HepG2 (cell line): ENCODE measurements at regions not wholly inside any gene's neighbourhood (a gene's known extent, or its start where the extent isn't known, plus 50 kb on each side); places are given as distances from the start of the nearest gene placed in this dataset.

ENCODE experiments used
- ATAC-seq: fragments of 200-7000 bp; cut with Tn5 transposase; 3 replicates; pipeline ENCODE4 v1.9.1; 2020; ENCODE audit warnings: mild to moderate bottlenecking, moderate library complexity
- BruUV-seq: library from RNA; stranded (reverse); fragments of 400-500 nt; replicated peaks from 2 replicates; lab custom pipeline; 2021; lab: Mats Ljungman, UMichigan
- CTCF ChIA-PET: fragments of 300-600 bp; formaldehyde crosslinking; extraction: SDS; loops from one replicate; lab custom pipeline; 2021; ENCODE audit warnings: low total read pairs, inconsistent platforms, low intra/inter-chr PET ratio; lab: Yijun Ruan, JAX
- POLR2A ChIA-PET: fragments of 350-600 bp; sonication (Branson Sonifier 250); formaldehyde crosslinking; loops from one replicate; lab custom pipeline; 2020; ENCODE audit warnings: antibody characterized with exemption, inconsistent platforms; lab: Yijun Ruan, JAX
- DNase-seq: peaks from one replicate; pipeline ENCODE4 v3.0.0-alpha.2; 2015; ENCODE audit warnings: low spot score
- FAIRE-seq: peaks from 3 replicates; lab custom pipeline; 2011; peaks lifted over from hg19 to GRCh38; lab: Jason Lieb, UNC
- H2AFZ ChIP-seq: one replicate; pipeline ENCODE4 v1.6.1; 2011; ENCODE audit warnings: low read length, inconsistent platforms
- H3K27ac ChIP-seq: fragments of 300-600 bp; 3 replicates; pipeline ENCODE4 v1.8.0; 2011; ENCODE audit warnings: mixed run types, mild to moderate bottlenecking, mixed read lengths, low read length, inconsistent platforms; ENCODE audit not compliant: insufficient read depth; ENCODE audit errors: extremely low read length
- H3K27me3 ChIP-seq, 2 experiments: fragments of 200-600 bp in 1 of 2; 2 replicates in 1 of 2; 3 replicates in 1 of 2; pipeline versions ENCODE4 v1.6.0 to v1.8.0; 2011; ENCODE audit warnings: low read length in 2 of 2, mild to moderate bottlenecking in 2 of 2, moderate library complexity in 2 of 2, inconsistent platforms in 1 of 2; ENCODE audit not compliant: insufficient read depth in 2 of 2, control insufficient read depth in 1 of 2
- H3K36me3 ChIP-seq, 2 experiments: fragments of 200-600 bp in 1 of 2; replicated peaks in 1 of 2; 2 replicates in 1 of 2; 3 replicates in 1 of 2; pipeline versions ENCODE4 v1.5.1 to v1.8.0; 2011; ENCODE audit warnings: low read length in 2 of 2, inconsistent platforms in 1 of 2; ENCODE audit not compliant: insufficient read depth in 2 of 2, control insufficient read depth in 1 of 2
- H3K4me1 ChIP-seq: 2 replicates; pipeline ENCODE4 v1.5.1; 2012; ENCODE audit warnings: low read length, inconsistent platforms; ENCODE audit not compliant: insufficient read depth
- H3K4me2 ChIP-seq: 2 replicates; pipeline ENCODE4 v1.6.0; 2011; ENCODE audit warnings: low read depth, low read length, inconsistent platforms
- H3K4me3 ChIP-seq, 3 experiments: fragments of 200-600 bp in 1 of 3; sonication (generic), shearing (Covaris generic) in 1 of 3; replicated peaks in 1 of 3; 2 replicates each; pipeline ENCODE4 v1.5.1; 2011 to 2016; ENCODE audit warnings: low read length in 3 of 3, inconsistent platforms in 2 of 3, low read depth in 2 of 3, mild to moderate bottlenecking in 2 of 3, control low read depth in 1 of 3, mixed read lengths in 1 of 3; ENCODE audit not compliant: insufficient read depth in 1 of 3
- H3K79me2 ChIP-seq: one replicate; pipeline ENCODE4 v1.6.1; 2011; ENCODE audit warnings: low read length, inconsistent platforms; ENCODE audit not compliant: insufficient read depth
- H3K9ac ChIP-seq: 2 replicates; pipeline ENCODE4 v1.6.0; 2011; ENCODE audit warnings: mild to moderate bottlenecking, low read depth, low read length, inconsistent platforms; ENCODE audit not compliant: insufficient read depth
- H3K9me3 ChIP-seq: 2 replicates; pipeline ENCODE4 v1.5.1; 2012; ENCODE audit warnings: mild to moderate bottlenecking, low read length
- H4K20me1 ChIP-seq: 2 replicates; pipeline ENCODE4 v1.6.0; 2011; ENCODE audit warnings: inconsistent platforms, mild to moderate bottlenecking, low read length, moderate library complexity; ENCODE audit not compliant: insufficient read depth
- AGO2 ChIP-seq: fragments of 200-400 bp; formaldehyde crosslinking; optimal IDR thresholded peaks from 2 replicates; pipeline ENCODE3; 2017; ENCODE audit warnings: mild to moderate bottlenecking, low read depth, low read length, moderate library complexity
- CBFB ChIP-seq: sonication (generic); formaldehyde crosslinking; IDR thresholded peaks from 2 replicates; pipeline ENCODE4 v1.4.0; 2020; ENCODE audit warnings: missing genetic modification reagents
- HNRNPL ChIP-seq: fragments of 200-400 bp; formaldehyde crosslinking; IDR thresholded peaks from 2 replicates; pipeline ENCODE4 v1.6.1; 2017; ENCODE audit warnings: mild to moderate bottlenecking, low read depth, low read length
- JDP2 ChIP-seq: sonication (generic); formaldehyde crosslinking; IDR thresholded peaks from 2 replicates; pipeline ENCODE4 v1.8.1; 2022; ENCODE audit warnings: missing genetic modification reagents, borderline replicate concordance
- KAT8 ChIP-seq: IDR thresholded peaks from 2 replicates; pipeline ENCODE4 v1.6.1; 2016; ENCODE audit warnings: missing genetic modification reagents, missing compliant biosample characterization
- LRRFIP1 ChIP-seq: sonication (generic); formaldehyde crosslinking; conservative IDR thresholded peaks from 2 replicates; pipeline ENCODE4 v1.4.0; 2020; ENCODE audit warnings: missing genetic modification reagents
- RBFOX2 ChIP-seq: fragments of 200-400 bp; formaldehyde crosslinking; IDR thresholded peaks from 2 replicates; pipeline ENCODE4 v1.6.1; 2017; ENCODE audit warnings: low read depth, mild to moderate bottlenecking, low read length
- ZBED4 ChIP-seq: sonication (generic); formaldehyde crosslinking; IDR thresholded peaks from 2 replicates; pipeline ENCODE4 v1.4.0; 2020; ENCODE audit warnings: missing genetic modification reagents, borderline replicate concordance
- ZBTB33 ChIP-seq: sonication (generic); formaldehyde crosslinking; IDR thresholded peaks from 2 replicates; pipeline ENCODE4 v1.4.0; 2020; ENCODE audit warnings: missing genetic modification reagents
- ZNF33A ChIP-seq: sonication (generic); formaldehyde crosslinking; IDR thresholded peaks from 2 replicates; pipeline ENCODE4 v1.5.1; 2020; ENCODE audit warnings: missing genetic modification reagents, mild to moderate bottlenecking, moderate library complexity, borderline replicate concordance
- ZSCAN25 ChIP-seq: sonication (generic); formaldehyde crosslinking; IDR thresholded peaks from 2 replicates; pipeline ENCODE4 v1.8.0; 2022; ENCODE audit warnings: mild to moderate bottlenecking, missing genetic modification reagents
- ZSCAN5A ChIP-seq: sonication (generic); formaldehyde crosslinking; IDR thresholded peaks from 2 replicates; pipeline ENCODE4 v1.8.0; 2022; ENCODE audit warnings: mild to moderate bottlenecking, missing genetic modification reagents, borderline replicate concordance
- WGBS: methylation state at CpG from one replicate; pipeline ENCODE4 v1.1.6; 2017; ENCODE audit warnings: low lambda C conversion rate; 5-methylcytosine and 5-hydroxymethylcytosine counted together
- in situ Hi-C: cut with HindIII; loops from 2 replicates; pipeline ENCODE4 v1.10.0; 2017; ENCODE audit warnings: low pct_unique_long_range_greater_than_20kb; ENCODE audit not compliant: extremely low pct_ligation_motif_present
- intact Hi-C: fragments of 100-400 bp; cut with micrococcal nuclease; formaldehyde crosslinking; loops from one replicate; pipeline ENCODE4 v1.10.0; 2022; ENCODE audit not compliant: unreplicated experiment

- TF ChIP-seq KAT8, result no peak
These were observed 160.1 kb upstream of the VCX3A start (continued) for GRCh38 chrX:6694977-6695376.

GRCh38 chrX:6694221-6694620 lies 159.3 kb upstream of the VCX3A start:
- Histone ChIP-seq H3K4me2 (no peak overlapping the region), H3K4me1 (no peaks in the 10 kb centered on the region), H4K20me1 (no peaks in the 10 kb centered on the region), H3K9ac (no peak overlapping the region), H3K27ac (no peak overlapping the region), H3K27me3 (no peaks in the 10 kb centered on the region), H3K9me3 (no peaks in the 10 kb centered on the region), H2AFZ (no peak overlapping the region), H3K4me3 (no peak overlapping the region), H3K79me2 (no peaks in the 10 kb centered on the region), H3K36me3 (no peaks in the 10 kb centered on the region)
- ATAC-seq, result no peak
- no peak for FAIRE-seq
- ChIA-PET POLR2A (no interaction called here), CTCF (no interaction called here)
- intact Hi-C loops, result no loop called here
- in situ Hi-C loops, result no loop called here
- DNase-seq, result no peak
- 3% methylated on average over 4 of the region's 4 CpGs for WGBS
- no TSS peak for BruUV-seq
- no peak for TF ChIP-seq ZBED4 (CRISPR knock-in tag)
- TF ChIP-seq ZNF33A (CRISPR knock-in tag), result no peak
- no peak for TF ChIP-seq CBFB (CRISPR knock-in tag)
- TF ChIP-seq ZSCAN5A (CRISPR knock-in tag), result no peak
- TF ChIP-seq ZBTB33 (CRISPR knock-in tag), result no peak
- TF ChIP-seq JDP2 (CRISPR knock-in tag), result no peak
- TF ChIP-seq AGO2, result no peak
- TF ChIP-seq RBFOX2, result no peak
- no peak for TF ChIP-seq ZSCAN25 (CRISPR knock-in tag)
- no peak for TF ChIP-seq HNRNPL
- TF ChIP-seq LRRFIP1, result no peak
